Upper lobe of right lung (tissue), 1 donor: ENCODE measurements at regions not wholly inside any gene's neighbourhood (a gene's known extent, or its start where the extent isn't known, plus 50 kb on each side); places are given as distances from the start of the nearest gene placed in this dataset.
"Not testable (repeated sequence)": the region's sequence is repeated elsewhere in the genome, so short reads cannot be mapped to it uniquely, and the experiment has no call there.

Experiments
- ATAC-seq: fragments of 200-7000 bp; cut with Tn5 transposase; one replicate; pipeline ENCODE4 v1.9.1; 2020; ENCODE audit warnings: mild to moderate bottlenecking, moderate library complexity
- DNase-seq: peaks from one replicate; pipeline ENCODE4 v3.0.0-alpha.2; 2020
- H3K27ac ChIP-seq: fragments of 200-600 bp; one replicate; pipeline ENCODE4 v1.8.0; 2022
- H3K27me3 ChIP-seq: fragments of 200-600 bp; one replicate; pipeline ENCODE4 v1.8.0; 2022; ENCODE audit warnings: mild to moderate bottlenecking
- H3K36me3 ChIP-seq: fragments of 200-600 bp; one replicate; pipeline ENCODE4 v1.8.0; 2022
- H3K4me1 ChIP-seq: fragments of 200-600 bp; one replicate; pipeline ENCODE4 v1.8.0; 2022
- H3K4me3 ChIP-seq: fragments of 200-600 bp; one replicate; pipeline ENCODE4 v1.8.0; 2022; ENCODE audit warnings: mild to moderate bottlenecking
- H3K9me3 ChIP-seq: fragments of 200-600 bp; one replicate; pipeline ENCODE4 v1.8.0; 2022
- intact Hi-C: fragments of 100-400 bp; cut with DNase I; formaldehyde crosslinking; loops from one replicate; pipeline ENCODE4 v1.11.0; 2022
- TF ChIP-seq, protein P1 (sequence below): fragments of 200-600 bp; IDR thresholded peaks from one replicate; pipeline ENCODE4 v1.8.0; 2022; ENCODE audit warnings: antibody characterized with exemption
- donor health status: DM: no; HTN: yes; CAD: no; lungs with severe emphysema.

DNA sequence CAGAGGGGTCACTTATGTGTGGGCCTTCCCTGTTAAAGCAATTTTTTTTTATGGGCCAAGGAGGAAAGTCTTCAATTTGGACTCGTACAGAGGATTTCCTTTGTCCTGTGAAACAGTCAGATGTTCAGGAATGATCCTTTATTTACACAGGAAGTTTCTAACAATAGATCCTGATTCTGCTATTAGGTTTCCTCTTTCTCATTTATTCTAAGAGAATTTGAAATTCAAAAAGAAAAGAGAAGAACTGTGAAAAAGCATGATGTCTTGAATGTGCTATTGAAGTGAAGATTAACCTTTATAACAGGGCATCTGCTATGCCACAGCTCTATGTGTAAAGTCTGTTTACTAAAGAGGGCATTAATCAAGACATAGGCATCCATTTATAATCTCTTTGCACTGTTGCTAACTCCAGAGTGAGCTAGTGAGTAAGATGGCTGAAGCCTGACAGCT lies 105.3 kb upstream of the FAM98A start:
- Histone ChIP-seq H3K9me3 (no peaks in the 10 kb centered on the region), H3K27ac (no peak overlapping the region), H3K27me3 (no peaks in the 10 kb centered on the region), H3K4me3 (no peak overlapping the region), H3K36me3 (no peaks in the 10 kb centered on the region), H3K4me1 (no peaks in the 10 kb centered on the region)
- ATAC-seq: no peak
- DNase-seq: no peak
- TF ChIP-seq, protein P1, sequence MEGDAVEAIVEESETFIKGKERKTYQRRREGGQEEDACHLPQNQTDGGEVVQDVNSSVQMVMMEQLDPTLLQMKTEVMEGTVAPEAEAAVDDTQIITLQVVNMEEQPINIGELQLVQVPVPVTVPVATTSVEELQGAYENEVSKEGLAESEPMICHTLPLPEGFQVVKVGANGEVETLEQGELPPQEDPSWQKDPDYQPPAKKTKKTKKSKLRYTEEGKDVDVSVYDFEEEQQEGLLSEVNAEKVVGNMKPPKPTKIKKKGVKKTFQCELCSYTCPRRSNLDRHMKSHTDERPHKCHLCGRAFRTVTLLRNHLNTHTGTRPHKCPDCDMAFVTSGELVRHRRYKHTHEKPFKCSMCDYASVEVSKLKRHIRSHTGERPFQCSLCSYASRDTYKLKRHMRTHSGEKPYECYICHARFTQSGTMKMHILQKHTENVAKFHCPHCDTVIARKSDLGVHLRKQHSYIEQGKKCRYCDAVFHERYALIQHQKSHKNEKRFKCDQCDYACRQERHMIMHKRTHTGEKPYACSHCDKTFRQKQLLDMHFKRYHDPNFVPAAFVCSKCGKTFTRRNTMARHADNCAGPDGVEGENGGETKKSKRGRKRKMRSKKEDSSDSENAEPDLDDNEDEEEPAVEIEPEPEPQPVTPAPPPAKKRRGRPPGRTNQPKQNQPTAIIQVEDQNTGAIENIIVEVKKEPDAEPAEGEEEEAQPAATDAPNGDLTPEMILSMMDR: no peak
- intact Hi-C loops: no loop called here

DNA sequence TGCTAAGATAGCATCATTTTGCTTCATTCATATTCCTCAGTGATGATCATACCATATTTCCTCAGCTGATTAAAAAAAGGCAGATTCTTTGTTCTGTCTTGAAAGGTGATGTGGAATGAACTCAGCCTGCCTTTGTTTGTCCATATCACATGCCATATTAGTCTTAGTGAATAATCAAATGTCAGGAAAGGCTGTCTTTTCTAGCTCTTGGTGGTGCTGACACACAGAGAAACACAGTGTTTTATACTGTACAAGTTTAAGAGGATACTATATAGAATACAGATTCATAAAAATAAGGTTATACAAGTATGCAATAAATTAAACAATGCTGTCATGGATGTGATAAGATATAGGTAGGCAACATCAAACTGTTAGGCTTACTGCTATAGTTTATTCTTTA lies 97.1 kb upstream of the FAM98A start:
- ATAC-seq (no peak), DNase-seq (no peak)
- TF ChIP-seq, protein P1: no peak
- no peaks in the 10 kb centered on the region for H3K9me3 ChIP-seq
- no peak overlapping the region for H3K27ac ChIP-seq
- H3K4me1 ChIP-seq: no peaks in the 10 kb centered on the region
- H3K4me3 ChIP-seq: no peak overlapping the region
- H3K27me3 ChIP-seq: no peaks in the 10 kb centered on the region
- intact Hi-C loops: no loop called here
- H3K36me3 ChIP-seq: no peaks in the 10 kb centered on the region

DNA sequence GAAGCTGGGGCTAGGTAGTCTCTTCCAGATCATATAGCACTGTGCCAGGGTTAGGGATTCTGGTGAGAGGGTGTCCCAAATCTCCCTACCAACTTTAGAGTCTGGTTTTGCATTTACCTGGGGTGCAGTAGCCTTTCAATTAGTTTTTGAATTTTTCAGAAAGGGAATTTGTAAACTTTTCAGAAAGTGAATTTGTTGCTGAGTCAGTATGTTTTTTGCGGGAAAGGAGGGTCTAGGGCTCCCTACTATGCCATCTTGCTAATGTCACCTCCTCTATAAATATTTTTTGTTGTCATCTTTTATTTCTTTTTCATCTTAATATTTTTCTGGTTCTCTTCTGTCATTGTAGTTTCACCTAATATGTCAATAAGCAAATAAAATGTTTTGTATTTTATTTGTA lies 95.8 kb upstream of the FAM98A start:
- H3K9me3 ChIP-seq: no peaks in the 10 kb centered on the region
- no peaks in the 10 kb centered on the region for H3K27me3 ChIP-seq
- ATAC-seq: no peak
- H3K4me1 ChIP-seq: no peaks in the 10 kb centered on the region
- H3K27ac ChIP-seq: no peak overlapping the region
- no peak for DNase-seq
- TF ChIP-seq, protein P1: no peak
- H3K4me3 ChIP-seq: no peak overlapping the region
- intact Hi-C loops: no loop called here
- H3K36me3 ChIP-seq: no peaks in the 10 kb centered on the region

DNA sequence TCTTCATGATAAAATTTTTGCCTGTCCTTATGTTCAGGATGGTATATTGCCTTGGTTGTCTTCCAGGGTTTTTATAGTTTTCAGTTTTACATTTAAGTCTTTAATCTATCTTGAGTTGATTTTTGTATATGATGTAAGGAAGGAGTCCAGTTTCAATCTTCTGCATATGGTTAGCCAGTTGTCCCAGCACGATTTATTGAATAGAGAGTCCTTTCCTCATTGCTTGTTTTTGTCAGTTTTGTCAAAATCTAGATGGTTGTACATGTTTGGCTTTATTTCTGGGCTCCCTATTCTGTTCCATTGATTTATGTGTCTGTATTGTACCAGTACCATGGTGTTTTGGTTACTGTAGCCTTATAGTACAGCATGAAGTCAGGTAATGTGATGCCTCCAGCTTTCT lies 91.6 kb upstream of the FAM98A start:
- H3K27me3 ChIP-seq, H3K27ac ChIP-seq, H3K4me1 ChIP-seq, ATAC-seq, intact Hi-C loops, H3K36me3 ChIP-seq, DNase-seq, H3K4me3 ChIP-seq: not testable (repeated sequence)
- peaks cover 13% of the 10 kb centered on the region for H3K9me3 ChIP-seq

DNA sequence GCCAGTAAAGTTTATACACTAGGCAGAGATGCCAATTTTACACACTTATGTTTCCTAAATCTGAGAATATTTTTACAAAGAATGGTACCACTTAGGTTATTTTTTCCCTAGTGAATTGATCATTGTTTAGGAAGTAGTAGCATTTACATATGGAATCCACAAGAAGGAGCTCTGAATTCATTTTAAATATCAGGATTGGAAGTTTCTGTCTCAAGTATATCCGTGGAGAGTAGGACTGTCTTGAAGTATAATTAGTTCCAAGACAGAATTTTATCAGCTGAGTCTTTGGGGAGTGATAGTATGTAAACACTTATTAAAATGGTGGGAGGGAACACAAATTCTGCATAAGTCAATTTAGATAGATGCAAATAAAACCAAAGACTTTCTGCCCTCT lies 82.3 kb upstream of the FAM98A start:
- H3K27me3 ChIP-seq: no peaks in the 10 kb centered on the region
- H3K4me3 ChIP-seq: no peak overlapping the region
- ATAC-seq (no peak), DNase-seq (no peak)
- H3K36me3 ChIP-seq: no peaks in the 10 kb centered on the region
- TF ChIP-seq, protein P1: peak; percentile 33
- no peak overlapping the region for H3K27ac ChIP-seq
- intact Hi-C loops: no loop called here
- no peaks in the 10 kb centered on the region for H3K4me1 ChIP-seq
- peaks cover 4% of the 10 kb centered on the region for H3K9me3 ChIP-seq

DNA sequence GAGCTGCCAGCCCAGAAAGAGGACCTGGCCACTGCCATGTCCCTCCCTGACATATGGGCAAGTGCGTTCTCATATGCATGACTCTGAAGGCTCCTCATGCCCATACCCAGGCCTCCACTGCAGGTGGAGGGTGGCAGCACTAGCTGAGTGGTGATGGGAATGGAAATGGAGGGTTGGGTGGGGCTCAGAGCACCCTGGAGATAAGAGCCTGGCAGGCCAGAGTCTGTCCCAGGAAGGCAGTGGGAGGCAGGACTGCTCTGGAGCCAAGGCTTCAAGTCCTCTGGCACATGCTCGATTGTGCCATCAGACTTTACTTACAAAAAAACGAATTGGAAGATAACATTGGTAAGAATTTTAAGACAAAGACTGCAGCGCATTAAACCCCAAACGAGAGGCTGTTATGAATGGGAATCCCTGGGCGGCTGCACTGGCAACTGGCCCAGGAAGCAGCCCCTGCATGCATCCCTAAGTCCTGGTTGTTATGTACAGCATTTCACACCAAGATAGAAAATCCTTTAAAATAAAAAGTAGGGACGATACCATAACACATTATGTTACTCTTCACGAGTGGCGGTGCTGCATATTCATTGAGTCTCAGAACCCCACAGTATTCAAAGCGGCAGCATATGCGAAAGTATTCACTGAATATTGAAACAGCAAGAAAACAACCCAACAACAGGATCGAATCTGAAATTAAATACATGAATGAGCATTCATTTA lies 81.7 kb upstream of the FAM98A start:
- Histone ChIP-seq H3K36me3 (no peaks in the 10 kb centered on the region), H3K9me3 (peaks cover 4% of the 10 kb centered on the region), H3K27me3 (no peaks in the 10 kb centered on the region), H3K4me3 (no peak overlapping the region), H3K4me1 (no peaks in the 10 kb centered on the region), H3K27ac (no peak overlapping the region)
- TF ChIP-seq, protein P1: no peak
- DNase-seq (no peak), ATAC-seq (no peak)
- intact Hi-C loops: no loop called here
